HepG2 (cell line): ENCODE measurements at regions not wholly inside any gene's neighbourhood (a gene's known extent, or its start where the extent isn't known, plus 50 kb on each side); places are given as distances from the start of the nearest gene placed in this dataset.

Source experiments
- HNRNPK ChIP-seq: fragments of 200-400 bp; formaldehyde crosslinking; IDR thresholded peaks from 2 replicates; pipeline ENCODE4 v1.6.1; 2018; ENCODE audit warnings: low read length, low read depth, moderate library complexity, mild to moderate bottlenecking; ENCODE audit not compliant: poor library complexity, severe bottlenecking
- KLF12 ChIP-seq: sonication (generic); formaldehyde crosslinking; IDR thresholded peaks from 2 replicates; pipeline ENCODE4 v1.4.0; 2020; ENCODE audit warnings: missing genetic modification reagents, borderline replicate concordance
- MAFG ChIP-seq: sonication (generic); formaldehyde crosslinking; IDR thresholded peaks from 2 replicates; pipeline ENCODE4 v1.5.1; 2020; ENCODE audit warnings: mild to moderate bottlenecking, missing genetic modification reagents
- MXI1 ChIP-seq: IDR thresholded peaks from 3 replicates; pipeline ENCODE4 v1.6.1; 2012; ENCODE audit warnings: low read depth, low read length, inconsistent platforms, borderline replicate concordance
- ZFP41 ChIP-seq: sonication (generic); formaldehyde crosslinking; IDR thresholded peaks from 2 replicates; pipeline ENCODE4 v1.4.0; 2020; ENCODE audit warnings: mild to moderate bottlenecking, missing genetic modification reagents, borderline replicate concordance

DNA sequence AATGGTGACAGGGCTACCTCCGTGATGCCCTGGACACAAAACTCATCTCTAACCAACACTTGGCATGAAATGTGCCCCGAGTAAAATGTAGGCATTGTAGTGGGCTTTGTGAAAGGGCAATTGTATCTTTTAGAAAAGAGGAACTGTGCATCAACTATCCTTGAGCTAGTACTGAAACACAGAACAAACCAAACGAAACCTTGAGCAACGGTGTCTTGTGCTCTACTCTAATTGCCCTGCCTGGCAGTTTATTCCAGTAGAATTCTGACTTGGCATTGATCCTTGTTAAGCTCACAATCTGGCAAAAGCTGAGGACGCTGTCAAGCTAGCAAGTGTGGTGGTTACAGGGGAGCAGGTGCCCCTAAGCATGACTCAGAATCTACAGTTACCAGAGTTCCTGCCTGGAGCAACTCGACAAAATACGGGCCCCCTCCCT lies 707.1 kb upstream of the SPRY2 start:
- TF ChIP-seq ZFP41 (CRISPR knock-in tag) (no peak), MXI1 (no peak), HNRNPK (no peak), MAFG (CRISPR knock-in tag) (no peak), KLF12 (CRISPR knock-in tag) (no peak)
